NCI-H2107 (cell line): ENCODE measurements at regions not wholly inside any gene's neighbourhood (a gene's known extent, or its start where the extent isn't known, plus 50 kb on each side); places are given as distances from the start of the nearest gene placed in this dataset.

Source experiments
- DNase-seq: peaks from one replicate; lab custom pipeline; 2025; lab: John Stamatoyannopoulos, UW

DNA sequence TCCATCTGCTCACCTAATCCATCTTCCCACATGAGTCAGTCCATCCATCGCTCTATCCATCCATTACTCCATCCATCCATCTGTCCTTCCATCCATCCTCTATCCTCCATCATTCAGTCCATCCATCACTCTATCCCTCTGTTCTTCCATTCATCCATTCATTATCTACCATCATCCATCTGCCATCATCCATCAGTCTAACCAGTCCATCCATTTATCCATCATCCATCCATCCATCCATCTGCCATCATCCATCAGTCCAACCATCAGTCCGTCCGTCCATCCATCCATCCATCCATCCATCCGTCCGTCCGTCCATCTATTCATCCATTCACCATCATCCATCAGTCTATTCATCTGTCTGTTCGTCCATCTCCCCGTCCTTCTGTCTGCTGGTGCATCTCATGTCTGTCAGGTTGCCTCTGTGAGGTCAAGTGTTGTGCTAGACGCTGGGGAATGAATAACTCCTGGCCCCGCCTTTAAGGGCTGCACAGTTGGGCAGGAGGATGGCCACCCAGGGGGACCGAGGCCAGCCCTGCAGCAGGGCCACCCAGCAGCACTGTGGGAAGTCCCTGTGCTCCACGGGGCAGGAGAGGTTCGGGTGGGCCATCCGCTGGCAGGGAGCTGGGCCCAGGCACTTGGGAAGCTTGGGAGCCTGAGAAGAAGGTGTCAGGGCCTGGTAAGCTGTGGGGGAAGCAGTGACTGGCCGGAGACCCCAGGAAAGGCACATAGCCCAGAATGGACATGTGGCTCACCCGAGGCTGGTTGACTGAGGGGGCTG is 137.1 kb downstream of the CTTN start:
- no peak for DNase-seq

DNA sequence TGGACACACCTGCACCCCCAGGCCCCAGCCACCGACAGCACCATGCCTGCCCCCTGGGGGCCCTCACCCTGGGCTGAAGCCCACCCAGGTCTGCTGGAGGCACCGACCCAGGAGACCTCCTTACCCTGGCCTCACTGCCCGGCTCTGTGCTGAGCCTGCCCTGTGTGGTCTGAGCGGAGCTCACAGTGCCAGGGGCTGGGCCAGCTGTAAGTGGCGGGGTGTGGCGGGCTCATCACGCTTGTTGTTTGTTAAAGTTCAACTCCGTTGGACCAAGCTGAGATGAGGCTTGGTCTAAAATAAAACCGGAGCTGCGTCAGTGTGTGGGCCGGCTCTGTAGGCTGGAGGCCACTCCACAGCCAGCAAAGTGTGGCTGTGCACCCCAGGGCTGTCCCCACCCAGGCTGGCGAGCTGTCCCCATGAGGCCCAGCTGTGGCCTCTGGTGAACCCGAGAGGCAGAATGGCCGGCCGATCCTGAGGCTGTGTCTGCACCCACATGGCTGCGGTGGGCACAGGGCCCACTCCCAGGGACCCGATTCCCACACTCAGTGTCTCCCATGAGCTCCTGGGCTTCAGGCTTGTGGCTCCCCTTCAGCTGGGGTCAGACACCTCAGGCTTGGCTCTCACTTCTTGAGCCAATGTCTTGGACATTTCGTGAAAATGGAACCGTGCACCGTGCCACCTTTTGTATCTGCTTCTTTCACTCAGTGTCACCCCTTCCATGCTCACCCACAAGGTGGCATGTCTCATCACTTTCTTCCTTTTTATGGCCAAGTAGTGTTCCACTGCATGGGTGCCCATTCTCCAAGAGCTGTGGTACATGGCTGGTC is 137.9 kb downstream of the CTTN start:
- DNase-seq = no peak

DNA sequence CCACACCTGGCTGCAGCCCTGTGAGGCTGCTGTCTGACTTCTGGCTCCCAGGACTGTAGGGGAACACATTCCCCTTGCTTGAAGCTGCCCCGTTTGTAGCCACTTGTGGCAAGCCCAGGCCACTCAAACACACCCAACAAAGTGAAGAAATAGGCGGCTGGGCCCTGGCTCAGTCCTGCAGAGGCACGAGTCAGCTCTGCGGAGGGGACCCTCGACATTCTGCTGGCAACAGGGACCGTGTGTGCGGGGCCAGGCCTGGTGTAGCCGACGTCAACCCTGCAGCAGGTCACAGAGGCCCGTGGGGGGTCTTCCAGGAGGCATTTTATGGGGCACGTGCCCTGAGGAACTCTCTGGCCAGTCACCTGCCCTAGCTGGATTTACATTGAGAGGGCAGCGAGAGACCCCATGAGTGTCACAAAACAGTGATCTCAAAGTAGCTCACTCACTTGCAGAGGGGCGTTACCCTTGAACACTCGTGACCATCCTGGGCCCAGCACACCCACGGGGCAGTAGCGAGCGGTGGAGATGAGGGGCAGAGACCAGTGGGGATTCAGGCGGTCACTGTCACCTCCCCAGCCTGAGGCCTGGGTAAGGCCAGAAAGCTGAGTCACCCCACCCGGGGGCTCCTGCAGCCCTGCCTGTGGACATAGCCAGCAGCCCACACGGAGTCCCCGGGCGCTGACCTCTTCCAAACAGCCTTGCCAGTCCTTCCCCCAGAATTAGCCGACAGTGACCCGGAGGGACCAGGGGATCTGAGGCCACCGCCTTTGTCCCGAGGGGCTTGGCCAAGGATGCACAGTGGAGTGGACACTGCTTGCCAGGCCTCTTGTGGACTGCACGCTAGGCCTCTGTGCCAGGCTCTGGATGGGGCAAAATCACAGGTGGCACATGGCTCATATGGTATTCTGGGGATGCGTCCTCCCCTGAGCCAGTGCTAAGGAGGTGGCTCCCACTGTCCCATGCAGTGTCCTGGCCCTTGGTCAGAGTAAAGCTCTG is 139.5 kb downstream of the CTTN start:
- DNase-seq = no peak

DNA sequence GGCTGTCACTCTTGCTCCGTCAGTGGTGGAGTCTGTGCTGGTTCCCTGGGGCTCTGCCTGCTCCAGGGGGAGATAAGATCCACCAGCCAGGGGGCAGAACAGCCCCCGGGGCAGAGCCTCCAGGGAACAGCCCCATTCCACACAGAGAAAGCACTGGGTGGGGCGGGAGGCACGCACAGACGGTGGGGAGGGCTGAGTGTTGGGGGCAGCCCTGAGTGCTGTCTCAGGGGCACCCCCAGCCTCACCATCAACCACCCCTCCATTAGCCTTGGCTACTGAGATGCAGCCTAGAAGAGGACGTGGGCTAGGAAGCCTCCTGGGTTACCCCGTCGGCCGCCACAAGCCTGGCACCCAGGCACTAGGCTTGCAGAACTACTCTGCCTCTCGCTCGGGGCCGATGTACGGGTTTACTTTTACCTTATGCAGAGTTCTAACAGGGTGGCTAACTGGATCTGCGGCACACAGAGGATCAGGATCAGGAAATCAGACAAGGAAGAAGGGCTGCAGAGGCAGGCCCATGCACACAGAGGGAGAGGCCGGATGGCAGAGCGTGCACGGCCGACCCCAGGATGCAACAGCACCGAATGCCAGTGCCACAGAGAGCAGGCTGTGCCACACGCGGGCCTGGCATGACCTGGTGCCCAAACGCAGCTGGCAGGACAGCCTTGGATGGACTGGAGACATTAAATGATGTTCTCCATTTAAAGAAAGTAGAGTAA is 140.5 kb downstream of the CTTN start:
- DNase-seq = no peak

DNA sequence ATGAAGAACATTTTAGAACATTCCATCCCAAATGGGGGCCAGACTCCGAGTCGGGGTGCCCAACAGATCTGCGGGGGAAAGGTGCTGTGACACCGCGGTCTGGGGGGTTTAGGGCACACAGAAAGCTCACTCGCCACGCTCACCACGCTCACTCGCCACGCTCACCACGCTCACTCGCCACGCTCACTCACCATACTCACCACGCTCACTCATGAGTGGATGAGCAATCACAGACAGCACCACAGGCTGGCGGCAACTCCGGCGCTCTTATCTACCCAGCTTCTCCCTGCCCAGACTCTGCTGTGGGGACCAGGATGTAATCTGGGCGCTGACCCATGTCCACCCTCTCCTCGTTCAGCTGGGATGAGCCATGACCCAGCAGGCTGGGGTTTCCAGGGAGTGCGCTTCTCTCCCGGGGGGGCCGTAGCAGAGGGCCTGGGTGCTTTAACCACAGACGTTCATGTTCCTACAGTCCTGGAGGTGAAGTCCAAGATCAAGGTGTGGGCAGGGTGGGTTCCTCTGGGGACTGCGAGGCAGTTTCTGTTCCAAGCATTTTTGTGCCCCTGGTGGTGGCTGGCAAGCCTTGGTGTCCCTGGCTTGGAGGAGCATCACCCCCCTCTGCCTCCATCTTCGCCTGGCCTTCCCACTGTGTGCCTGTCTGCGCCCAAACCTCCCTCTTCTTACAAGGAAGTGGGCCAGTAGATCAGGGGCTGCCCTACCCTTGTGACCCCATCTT is 141.2 kb downstream of the CTTN start:
- DNase-seq = no peak

DNA sequence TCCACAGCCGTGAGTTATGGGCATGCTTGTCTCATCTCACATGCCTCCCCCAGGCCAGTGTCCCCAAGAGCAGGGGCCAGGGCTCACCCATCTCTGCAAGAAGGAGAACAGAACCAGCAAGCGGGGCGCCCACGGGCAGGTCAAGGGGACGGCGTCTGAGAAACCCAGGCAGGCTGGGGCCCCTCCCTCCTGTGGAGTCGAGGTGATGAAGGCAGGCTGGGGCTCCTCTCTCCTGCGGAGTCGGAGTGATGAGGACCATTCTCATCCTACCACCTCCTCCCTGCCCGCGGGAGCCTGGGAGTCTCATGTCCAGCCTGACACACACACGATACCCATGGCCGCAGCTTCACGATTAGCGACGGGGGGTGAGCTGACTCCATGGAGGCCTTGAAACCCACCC is 141.9 kb downstream of the CTTN start:
- DNase-seq = no peak

DNA sequence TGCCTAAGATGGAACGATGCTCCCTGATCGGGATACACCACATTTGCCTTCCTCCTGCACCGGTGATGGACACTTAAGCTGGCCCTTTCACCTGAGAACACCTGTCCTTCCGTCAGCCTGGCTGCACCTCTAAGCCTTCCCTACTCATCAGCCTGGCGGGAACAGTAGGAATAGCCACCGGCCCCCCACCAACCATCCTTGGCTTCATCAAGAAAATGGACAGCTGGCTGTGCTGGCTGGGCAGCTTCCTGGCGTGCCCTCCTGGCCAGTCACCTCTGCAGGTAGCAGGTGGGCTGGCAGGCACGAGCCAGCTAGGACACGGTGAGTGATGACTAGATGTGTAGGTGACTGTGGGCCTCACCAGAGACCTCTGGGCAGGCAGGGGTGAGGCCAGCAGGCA is 142.8 kb downstream of the CTTN start:
- no peak for DNase-seq

DNA sequence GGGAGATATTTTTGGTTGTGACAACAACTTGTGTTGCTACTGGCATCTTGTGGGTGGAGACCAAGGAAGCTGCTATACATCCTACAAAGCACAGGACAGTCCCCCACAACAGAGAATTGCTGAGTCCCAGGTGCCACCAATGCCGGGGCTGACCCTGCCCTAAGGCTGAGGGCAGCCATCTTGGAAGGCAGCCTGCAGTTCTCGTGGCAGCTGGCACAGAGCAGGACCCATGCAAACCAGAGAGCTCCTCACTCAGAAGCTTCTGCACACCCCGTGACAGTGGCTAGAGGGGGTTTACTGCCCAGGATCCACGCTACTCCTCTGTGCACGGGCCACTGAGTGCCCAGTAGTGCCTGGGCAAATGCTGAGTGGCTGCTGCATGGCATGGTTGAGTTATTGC is 143.4 kb downstream of the CTTN start:
- no peak for DNase-seq

DNA sequence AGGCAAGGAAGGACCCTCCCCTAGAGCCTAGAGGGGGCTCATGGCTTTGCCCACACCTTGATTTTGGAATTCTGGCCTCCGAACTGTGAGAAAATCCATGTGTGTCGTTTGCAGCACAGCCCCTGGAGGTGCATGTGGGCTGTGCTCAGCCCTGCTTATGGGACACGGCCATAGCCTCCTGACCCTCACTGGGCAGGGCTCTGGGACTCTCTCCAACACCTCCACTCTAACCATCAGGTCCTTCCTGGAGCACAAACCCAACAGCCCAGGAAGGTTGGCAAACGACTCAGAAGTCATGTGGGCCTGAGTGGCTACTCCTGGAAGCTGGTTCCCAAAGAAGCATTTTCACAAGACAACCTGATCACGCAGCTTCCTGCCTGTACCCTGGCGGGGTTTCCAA is 144.1 kb downstream of the CTTN start:
- no peak for DNase-seq

DNA sequence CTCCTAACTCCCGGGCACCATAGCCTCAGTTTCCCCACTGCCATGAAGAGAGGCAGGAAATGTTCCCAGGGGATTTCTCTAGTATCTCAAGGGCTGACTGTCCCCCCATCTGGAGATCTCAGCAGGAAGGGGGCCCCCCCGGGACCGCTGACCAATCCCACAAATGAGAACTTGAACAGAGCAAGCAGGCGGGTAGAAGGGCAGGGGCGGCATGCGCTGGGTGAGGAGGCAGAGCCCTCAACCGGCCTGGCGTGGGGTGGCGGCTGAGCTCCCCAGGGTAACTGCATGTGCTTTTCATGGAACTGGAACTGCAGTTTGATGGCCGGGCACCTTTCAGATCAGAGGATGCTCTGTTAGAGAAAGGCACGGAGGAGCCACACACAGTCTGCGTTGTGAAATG is 144.5 kb downstream of the CTTN start:
- no peak for DNase-seq

DNA sequence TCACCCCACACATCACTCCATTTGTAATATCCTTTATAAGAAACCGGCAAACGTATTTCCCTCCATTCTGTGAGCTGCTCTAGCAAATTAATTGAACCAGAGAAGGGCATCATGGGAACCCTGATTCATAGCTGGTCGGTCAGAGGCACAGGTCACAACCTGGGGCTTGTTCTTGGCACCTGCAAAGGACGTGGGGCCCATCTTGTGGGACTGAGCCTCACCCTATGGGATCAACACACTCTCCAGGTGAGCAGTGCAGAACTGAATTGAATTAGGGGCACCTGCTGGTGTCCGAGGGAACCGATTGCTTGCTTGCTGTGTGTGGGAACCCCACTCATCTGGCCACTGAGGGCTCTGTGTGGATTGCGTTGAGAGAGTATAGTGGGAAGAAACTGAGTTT is 145.3 kb downstream of the CTTN start:
- no peak for DNase-seq

DNA sequence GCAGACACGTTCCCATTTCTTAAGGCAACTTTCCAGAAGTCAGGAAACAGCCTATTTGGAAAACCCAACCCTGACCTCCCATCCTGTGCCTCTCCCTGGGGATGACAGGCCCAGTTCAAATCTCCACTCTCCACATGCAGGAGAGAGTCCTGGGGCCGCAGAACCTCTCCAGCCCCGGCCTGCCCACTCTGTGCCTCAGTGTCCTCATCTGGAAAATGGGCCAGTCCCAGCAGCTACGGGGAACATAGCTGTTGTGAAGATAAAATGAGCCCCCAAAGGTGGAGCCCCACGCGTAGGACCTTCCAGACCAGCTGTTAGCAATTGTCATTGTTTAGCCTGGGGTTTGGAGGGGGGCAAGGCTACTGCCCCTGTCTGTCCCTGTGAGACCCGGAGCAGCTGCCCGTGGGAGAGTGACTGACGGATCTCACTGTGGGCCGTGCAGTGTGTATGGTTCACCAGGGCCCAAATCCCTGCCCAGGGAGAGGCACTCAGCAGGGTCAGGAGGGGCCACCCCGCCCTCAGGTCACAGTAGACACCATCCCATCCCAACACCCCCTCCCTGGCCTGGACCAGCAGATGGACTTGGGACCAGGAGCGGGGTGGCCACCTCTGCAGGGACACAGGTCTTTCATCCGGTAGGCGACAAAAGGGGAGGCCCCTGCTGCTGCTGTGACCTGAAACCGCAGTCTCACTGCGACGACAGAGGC is 145.9 kb downstream of the CTTN start:
- no peak for DNase-seq

DNA sequence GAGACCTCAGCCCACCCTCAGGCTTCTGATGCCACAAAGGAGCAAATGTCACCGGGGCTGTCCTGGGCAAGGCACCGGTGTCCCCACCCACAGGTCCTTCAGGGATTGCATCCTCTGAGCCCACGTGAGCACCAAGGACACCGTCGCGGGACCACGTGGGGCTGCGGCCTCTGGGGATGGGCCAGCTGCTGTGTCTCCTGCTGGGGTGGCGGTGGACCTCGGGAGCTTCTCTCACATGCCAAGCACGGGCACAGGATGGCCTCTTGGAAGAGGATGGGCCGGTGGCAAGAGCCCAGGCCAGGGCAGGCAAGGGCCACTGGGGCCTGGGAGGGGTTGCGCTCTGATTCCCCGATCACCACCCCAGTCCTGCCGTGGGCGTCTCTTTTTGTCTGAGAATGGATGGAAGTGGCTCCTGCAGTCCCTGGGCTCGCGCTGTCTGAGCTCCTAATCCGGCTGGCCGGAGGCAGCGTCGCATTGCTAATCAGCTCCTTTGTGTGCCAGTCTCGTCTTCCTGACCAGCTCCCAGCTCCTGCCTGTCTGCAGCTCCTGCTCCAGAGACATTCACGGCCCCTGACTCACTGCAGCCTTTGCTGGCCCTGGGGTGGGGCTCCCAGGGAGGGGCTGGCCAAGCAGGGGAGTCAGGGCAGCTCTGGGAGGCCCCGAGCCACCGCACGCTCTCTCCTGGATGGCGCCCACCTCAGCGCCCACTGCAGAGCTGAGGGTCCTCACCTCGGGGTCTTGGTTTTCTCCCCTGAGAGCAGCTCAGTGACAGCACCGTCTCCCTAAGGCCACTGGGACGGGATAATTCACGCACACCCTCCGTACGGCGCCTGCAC is 146.7 kb downstream of the CTTN start:
- no peak for DNase-seq

DNA sequence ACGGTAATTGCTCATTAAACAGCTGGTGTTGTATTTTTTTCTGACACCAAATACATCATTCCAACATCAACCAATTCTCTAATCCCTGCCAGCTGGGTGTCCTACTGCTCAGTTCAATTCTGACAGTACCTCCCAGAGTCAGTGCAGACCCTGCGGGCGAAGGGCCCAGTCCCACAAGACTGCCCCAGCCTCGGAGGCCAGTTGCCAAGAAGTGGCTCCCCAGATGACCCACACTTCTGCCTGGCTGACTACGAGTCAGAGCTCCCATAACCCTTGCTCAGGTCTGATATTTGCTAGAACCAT is 147.2 kb downstream of the CTTN start:
- DNase-seq = no peak

DNA sequence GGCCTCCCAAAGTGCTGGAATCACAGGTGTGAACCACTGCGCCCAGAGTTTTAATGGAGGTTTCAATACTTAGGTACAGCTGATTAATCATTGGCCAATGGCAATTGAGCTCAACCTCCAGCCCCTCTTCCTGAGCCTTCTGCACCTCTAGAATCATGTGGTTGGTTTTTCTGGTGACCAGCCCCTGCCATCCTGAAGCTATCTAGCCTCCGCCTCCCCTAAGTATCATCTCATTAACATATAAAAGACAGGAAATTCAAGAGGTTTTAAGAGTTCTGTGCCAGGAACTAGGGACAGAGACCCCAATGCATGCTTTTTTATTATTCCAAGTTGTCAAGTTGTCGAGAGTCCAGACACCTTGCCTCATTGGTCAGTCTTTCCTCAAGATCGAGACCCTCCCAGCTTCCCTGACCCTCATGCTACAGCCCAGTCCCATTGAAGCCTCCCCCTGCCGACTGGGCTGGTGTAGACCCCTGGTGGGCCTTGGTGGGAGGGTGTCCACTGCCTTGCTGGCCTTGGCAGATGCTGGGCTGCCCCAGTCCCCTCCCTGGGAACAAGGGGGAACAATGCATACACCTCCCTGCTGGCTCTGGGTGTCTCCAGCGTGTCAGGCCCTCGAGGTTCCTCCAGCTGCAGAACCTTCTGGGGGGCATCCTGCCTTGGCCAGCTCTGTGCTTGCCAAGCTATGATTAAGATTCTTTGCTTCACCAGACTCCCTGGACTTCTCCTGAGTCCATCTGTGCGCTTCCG is 148.0 kb downstream of the CTTN start:
- no peak for DNase-seq

DNA sequence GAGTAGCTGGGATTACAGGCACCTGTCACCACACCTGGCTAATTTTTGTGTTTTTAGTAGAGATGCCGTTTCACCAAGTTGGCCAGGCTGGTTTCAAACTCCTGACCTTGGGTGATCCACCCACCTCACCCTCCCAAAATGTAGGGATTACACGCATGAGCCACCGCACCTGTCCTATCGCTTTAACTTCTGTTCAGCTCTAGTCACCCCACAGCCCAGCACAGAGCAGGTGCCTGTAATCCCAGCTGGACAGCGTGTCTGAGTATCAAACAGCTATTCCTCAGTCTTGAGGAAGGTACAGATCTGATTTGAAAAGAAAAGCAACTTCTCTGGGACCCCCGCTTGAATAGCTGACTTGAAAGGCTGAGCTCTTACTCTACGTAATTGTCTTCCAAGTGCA is 149.1 kb downstream of the CTTN start:
- DNase-seq = no peak

DNA sequence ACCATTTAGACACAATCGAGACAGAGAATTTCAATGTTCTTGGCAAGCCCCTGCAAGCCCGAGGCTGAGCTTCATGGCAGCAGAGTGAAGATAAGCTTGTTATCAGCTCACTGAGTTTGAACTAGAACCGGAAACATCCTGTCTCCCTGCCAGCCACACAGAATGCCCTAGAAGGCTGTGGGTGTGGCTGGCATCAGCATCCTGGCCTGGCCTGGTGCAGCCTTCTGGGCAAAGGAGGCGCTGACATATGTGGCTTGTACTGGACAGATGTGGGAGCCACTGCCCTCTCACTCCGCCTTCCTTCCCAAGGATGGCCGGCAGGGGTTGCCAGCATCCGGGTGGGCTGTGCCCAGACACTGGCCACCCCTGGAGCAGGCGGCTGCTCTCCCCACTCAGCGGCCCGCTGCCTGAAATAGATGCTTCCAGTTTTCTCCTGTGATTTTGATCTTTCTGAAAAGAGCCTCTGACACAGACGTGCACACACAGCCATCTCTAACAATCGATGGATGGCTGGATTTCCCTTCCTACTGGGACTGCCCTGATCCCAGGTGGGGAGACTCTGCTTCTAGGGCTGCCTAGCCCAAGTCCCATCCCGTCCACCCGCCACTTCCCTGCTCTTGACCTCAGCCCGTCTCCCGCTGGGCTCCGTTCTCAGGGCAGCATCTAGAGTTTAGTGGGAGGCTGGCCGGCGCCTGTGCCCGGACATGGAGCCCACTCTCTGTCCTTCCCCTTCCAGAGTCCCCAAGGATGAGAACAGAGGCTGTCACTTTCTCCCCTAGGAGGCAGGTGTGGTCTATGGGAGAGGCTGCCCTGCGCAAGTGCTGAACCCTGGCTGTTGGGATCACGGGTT is 149.7 kb downstream of the CTTN start:
- DNase-seq = no peak

DNA sequence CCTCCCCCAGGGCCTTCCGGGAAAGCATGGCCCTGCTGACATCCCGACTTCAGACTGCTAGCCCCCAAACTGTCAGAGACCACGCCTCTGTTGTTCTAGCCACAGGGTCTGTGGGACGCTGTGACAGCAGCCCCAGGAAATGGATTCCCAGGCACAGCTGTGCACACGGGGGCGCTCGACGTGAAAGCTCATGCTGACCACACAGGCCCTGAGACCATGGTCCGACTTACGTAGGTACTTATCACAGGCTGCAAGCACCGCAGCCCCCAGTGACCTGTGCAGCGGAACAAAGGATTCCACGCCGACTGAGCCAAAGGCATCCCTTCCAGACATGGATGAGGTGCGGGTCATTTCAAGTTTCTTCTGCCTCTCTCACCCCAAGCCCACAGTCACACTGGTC is 150.6 kb downstream of the CTTN start:
- DNase-seq = no peak
